SJSA1 (cell line): ENCODE measurements at regions not wholly inside any gene's neighbourhood (a gene's known extent, or its start where the extent isn't known, plus 50 kb on each side); places are given as distances from the start of the nearest gene placed in this dataset.
A peak's percentile ranks its signal among the peaks of the same experiment; 100 is the strongest.
"Not testable (repeated sequence)": the region's sequence is repeated elsewhere in the genome, so short reads cannot be mapped to it uniquely, and the experiment has no call there.

Experiments
- DNase-seq, 2 experiments: peaks; one replicate each; pipeline ENCODE4 v3.0.0-alpha.2; 2015 to 2020; ENCODE audit warnings: low spot score in 2 of 2, low read depth in 1 of 2
- H3K27ac ChIP-seq: fragments of 250-450 bp; sonication (Bioruptor Pico); 2 replicates; pipeline ENCODE4 v1.5.1; 2020; ENCODE audit warnings: mild to moderate bottlenecking, moderate library complexity
- H3K27me3 ChIP-seq: fragments of 250-450 bp; sonication (Bioruptor Pico); replicated peaks from 2 replicates; pipeline ENCODE4 v1.5.1; 2020; ENCODE audit warnings: mild to moderate bottlenecking, moderate library complexity
- H3K36me3 ChIP-seq: fragments of 250-450 bp; sonication (Bioruptor Pico); 2 replicates; pipeline ENCODE4 v1.5.1; 2020; ENCODE audit warnings: mild to moderate bottlenecking
- H3K4me1 ChIP-seq: fragments of 250-450 bp; sonication (Bioruptor Pico); replicated peaks from 2 replicates; pipeline ENCODE4 v1.6.1; 2021; ENCODE audit warnings: mild to moderate bottlenecking
- H3K4me3 ChIP-seq: fragments of 250-450 bp; sonication (Bioruptor Pico); 2 replicates; pipeline ENCODE4 v1.5.1; 2020; ENCODE audit warnings: mild to moderate bottlenecking
- H3K9me3 ChIP-seq: fragments of 250-450 bp; sonication (Bioruptor Pico); replicated peaks from 2 replicates; pipeline ENCODE4 v1.5.1; 2020; ENCODE audit warnings: mild to moderate bottlenecking

GRCh38 chr9:63327211-63327610, 1957.8 kb downstream of the FOXD4L5 start:
- not testable (repeated sequence) for H3K27ac ChIP-seq, H3K9me3 ChIP-seq, H3K4me1 ChIP-seq, H3K27me3 ChIP-seq, H3K4me3 ChIP-seq, DNase-seq, H3K36me3 ChIP-seq

GRCh38 chr9:63326665-63327064, 1958.3 kb downstream of the FOXD4L5 start:
- not testable (repeated sequence) for H3K9me3 ChIP-seq, DNase-seq, H3K4me1 ChIP-seq, H3K27ac ChIP-seq, H3K36me3 ChIP-seq, H3K27me3 ChIP-seq, H3K4me3 ChIP-seq

- not testable (repeated sequence) for H3K4me3 ChIP-seq, H3K27ac ChIP-seq, H3K36me3 ChIP-seq, H3K4me1 ChIP-seq, H3K27me3 ChIP-seq, H3K9me3 ChIP-seq, DNase-seq
Measured at GRCh38 chr9:63325696-63326095, 1959.3 kb downstream of the FOXD4L5 start.

- H3K27me3 ChIP-seq, H3K27ac ChIP-seq, H3K9me3 ChIP-seq, H3K4me3 ChIP-seq, H3K4me1 ChIP-seq, H3K36me3 ChIP-seq, DNase-seq: not testable (repeated sequence)
Measured at GRCh38 chr9:63318093-63318492, 1966.9 kb downstream of the FOXD4L5 start.

- not testable (repeated sequence) for H3K36me3 ChIP-seq, H3K4me3 ChIP-seq, H3K27me3 ChIP-seq, H3K4me1 ChIP-seq, H3K9me3 ChIP-seq, H3K27ac ChIP-seq, DNase-seq
Measured at GRCh38 chr9:63315387-63315786, 1969.6 kb downstream of the FOXD4L5 start.

- H3K27ac ChIP-seq, H3K4me3 ChIP-seq, H3K9me3 ChIP-seq, H3K4me1 ChIP-seq, H3K27me3 ChIP-seq, H3K36me3 ChIP-seq, DNase-seq: not testable (repeated sequence)
Measured at GRCh38 chr9:63296848-63297247, 1988.2 kb downstream of the FOXD4L5 start.

GRCh38 chr9:63296366-63296765, 1988.6 kb downstream of the FOXD4L5 start:
- not testable (repeated sequence) for H3K27me3 ChIP-seq, H3K4me1 ChIP-seq, H3K9me3 ChIP-seq, H3K27ac ChIP-seq, H3K4me3 ChIP-seq, DNase-seq, H3K36me3 ChIP-seq

- not testable (repeated sequence) for H3K27ac ChIP-seq, H3K9me3 ChIP-seq, H3K27me3 ChIP-seq, H3K4me1 ChIP-seq, H3K36me3 ChIP-seq, H3K4me3 ChIP-seq
- DNase-seq, result peak; percentile 0 to 36
Measured at GRCh38 chr9:63289971-63290370, 1995.0 kb downstream of the FOXD4L5 start.
